ENCODE measurements at regions not wholly inside any gene's neighbourhood (a gene's known extent, or its start where the extent isn't known, plus 50 kb on each side); places are given as distances from the start of the nearest gene placed in this dataset.

- TF ChIP-seq ZFP30 (CRISPR knock-in tag; IDR thresholded peaks at IDR 0.05): no peak
- TF ChIP-seq ARNTL (CRISPR knock-in tag; IDR thresholded peaks at IDR 0.05; ENCODE audit: borderline replicate concordance, low read depth): no peak
- no peak for TF ChIP-seq TSHZ2 (CRISPR knock-in tag; IDR thresholded peaks at IDR 0.05)
- TF ChIP-seq ZNF8 (CRISPR knock-in tag; IDR thresholded peaks at IDR 0.05): no peak
- TF ChIP-seq ZFP3 (CRISPR knock-in tag; IDR thresholded peaks at IDR 0.05): no peak
- TF ChIP-seq ISL1 (CRISPR knock-in tag; IDR thresholded peaks at IDR 0.05): no peak
- no peak for TF ChIP-seq PPARA (CRISPR knock-in tag; IDR thresholded peaks at IDR 0.05; ENCODE audit: borderline replicate concordance)
- TF ChIP-seq GLIS3 (CRISPR knock-in tag; IDR thresholded peaks at IDR 0.05): no peak
Measured at GRCh38 chr11:19508165-19508564, 204.5 kb upstream of the NAV2 start.
